ENCODE measurements at regions not wholly inside any gene's neighbourhood (a gene's known extent, or its start where the extent isn't known, plus 50 kb on each side); places are given as distances from the start of the nearest gene placed in this dataset.

DNA sequence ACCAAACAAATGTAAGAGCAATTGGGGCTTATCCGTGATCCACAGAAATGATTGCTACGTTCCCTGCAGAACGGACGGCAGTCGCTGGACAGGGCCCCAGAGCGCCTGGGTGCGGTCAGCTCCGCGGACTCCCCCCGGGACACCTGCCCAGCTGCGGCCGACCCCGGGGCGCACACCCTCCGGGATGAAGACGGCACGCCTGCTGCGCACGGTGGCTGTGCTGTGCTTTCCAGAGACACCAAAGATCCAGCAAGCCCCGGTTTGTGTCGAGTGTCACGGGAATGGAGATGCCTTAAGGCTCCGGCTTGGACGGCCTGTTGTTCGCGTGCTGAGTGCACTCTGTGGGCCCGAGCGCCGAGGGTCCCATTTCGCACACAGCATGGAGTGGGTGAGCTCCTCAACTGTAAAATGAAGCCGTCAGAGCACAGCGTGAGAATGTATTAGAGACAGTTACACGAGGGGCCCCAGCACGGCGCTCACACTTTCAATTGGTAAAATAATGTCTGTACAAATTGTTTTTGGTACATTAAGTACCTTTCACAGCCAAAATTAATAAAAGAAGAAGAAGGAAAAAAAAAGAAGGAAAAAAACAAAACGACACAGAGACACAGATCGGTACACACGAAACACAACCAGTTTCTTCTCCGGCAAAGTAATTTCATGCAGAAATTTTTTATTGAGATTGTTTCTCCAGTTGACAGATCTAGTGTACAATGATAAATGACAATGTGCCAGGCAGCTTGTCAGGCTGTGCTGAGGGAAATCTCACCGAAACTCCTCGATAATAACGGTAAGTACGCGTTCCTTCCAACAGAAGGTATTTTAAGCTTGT is 615.8 kb upstream of the SALL3 start:
- Histone ChIP-seq H3K9me3 (ENCODE audit: low read length) (no peaks in the 10 kb centered on the region), H3K79me2 (ENCODE audit: insufficient read depth, low read depth, low read length) (no peaks in the 10 kb centered on the region), H3K27ac (ENCODE audit: low read depth, low read length, poor library complexity, severe bottlenecking) (no peak overlapping the region), H2AFZ (ENCODE audit: low read length) (no peak overlapping the region), H3K4me2 (ENCODE audit: low read length) (no peak overlapping the region), H3K4me1 (ENCODE audit: insufficient read depth, low read length, poor library complexity, severe bottlenecking) (no peaks in the 10 kb centered on the region), H3K36me3 (ENCODE audit: insufficient read depth, low read length) (no peaks in the 10 kb centered on the region), H3K9me2 (ENCODE audit: insufficient read depth, low read length) (no peaks in the 10 kb centered on the region), H4K20me1 (ENCODE audit: insufficient read depth, low read length) (no peaks in the 10 kb centered on the region), H3K4me3 (ENCODE audit: low read depth, low read length, poor library complexity, severe bottlenecking) (no peak overlapping the region)
- CTCF ChIA-PET (ENCODE audit: unreplicated experiment) = no interaction called here
- POLR2A ChIA-PET = no interaction called here
- intact Hi-C loops (cut with micrococcal nuclease; ENCODE audit: unreplicated experiment) = no loop called here
- DNase-seq (ENCODE audit: low spot score) = no peak
- TF ChIP-seq EZH2phosphoT487 (IDR thresholded peaks at IDR 0.05; ENCODE audit: borderline replicate concordance, low read depth, low read length) = no peak
- TF ChIP-seq, protein P1, sequence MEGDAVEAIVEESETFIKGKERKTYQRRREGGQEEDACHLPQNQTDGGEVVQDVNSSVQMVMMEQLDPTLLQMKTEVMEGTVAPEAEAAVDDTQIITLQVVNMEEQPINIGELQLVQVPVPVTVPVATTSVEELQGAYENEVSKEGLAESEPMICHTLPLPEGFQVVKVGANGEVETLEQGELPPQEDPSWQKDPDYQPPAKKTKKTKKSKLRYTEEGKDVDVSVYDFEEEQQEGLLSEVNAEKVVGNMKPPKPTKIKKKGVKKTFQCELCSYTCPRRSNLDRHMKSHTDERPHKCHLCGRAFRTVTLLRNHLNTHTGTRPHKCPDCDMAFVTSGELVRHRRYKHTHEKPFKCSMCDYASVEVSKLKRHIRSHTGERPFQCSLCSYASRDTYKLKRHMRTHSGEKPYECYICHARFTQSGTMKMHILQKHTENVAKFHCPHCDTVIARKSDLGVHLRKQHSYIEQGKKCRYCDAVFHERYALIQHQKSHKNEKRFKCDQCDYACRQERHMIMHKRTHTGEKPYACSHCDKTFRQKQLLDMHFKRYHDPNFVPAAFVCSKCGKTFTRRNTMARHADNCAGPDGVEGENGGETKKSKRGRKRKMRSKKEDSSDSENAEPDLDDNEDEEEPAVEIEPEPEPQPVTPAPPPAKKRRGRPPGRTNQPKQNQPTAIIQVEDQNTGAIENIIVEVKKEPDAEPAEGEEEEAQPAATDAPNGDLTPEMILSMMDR (conservative IDR thresholded peaks at IDR 0.05; ENCODE audit: low read length) = no peak
- BruUV-seq (replicated peaks) = no TSS peak

DNA sequence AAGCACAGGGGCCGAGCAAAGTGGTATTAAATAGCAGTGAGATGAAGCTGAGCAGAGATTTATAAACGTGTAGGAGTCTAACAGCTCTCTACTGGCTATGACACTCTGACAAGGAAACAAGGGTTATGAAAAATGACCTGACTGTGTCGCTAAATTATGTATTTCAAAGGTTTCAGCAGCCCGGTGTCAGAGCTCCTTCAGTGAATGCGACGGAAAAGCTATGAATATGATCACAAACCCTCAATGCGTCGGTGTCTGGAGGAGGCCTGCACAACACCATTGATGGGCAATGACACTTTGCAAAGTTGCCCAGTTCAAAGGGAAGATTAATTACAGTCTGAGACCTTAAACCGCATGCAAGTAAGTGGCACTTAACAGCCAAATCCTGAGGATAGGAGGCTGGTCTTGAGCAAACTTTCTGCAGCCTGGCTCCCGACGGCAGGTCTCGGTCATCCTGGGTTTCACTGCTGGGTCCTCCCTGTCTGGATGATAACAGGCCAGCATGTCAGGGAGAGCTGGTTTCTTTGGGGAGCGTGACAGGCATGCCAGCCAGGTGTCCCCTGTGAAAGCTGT is 615.1 kb upstream of the SALL3 start:
- H3K4me1 ChIP-seq (ENCODE audit: insufficient read depth, low read length, poor library complexity, severe bottlenecking) = no peaks in the 10 kb centered on the region
- no peak overlapping the region for H3K4me2 ChIP-seq (ENCODE audit: low read length)
- DNase-seq (ENCODE audit: low spot score) = no peak
- H3K9me3 ChIP-seq (ENCODE audit: low read length) = no peaks in the 10 kb centered on the region
- ChIA-PET POLR2A (no interaction called here), CTCF (ENCODE audit: unreplicated experiment) (no interaction called here)
- no peaks in the 10 kb centered on the region for H3K36me3 ChIP-seq (ENCODE audit: insufficient read depth, low read length)
- H3K9me2 ChIP-seq (ENCODE audit: insufficient read depth, low read length) = no peaks in the 10 kb centered on the region
- BruUV-seq (replicated peaks) = no TSS peak
- no peak for TF ChIP-seq EZH2phosphoT487 (IDR thresholded peaks at IDR 0.05; ENCODE audit: borderline replicate concordance, low read depth, low read length)
- TF ChIP-seq, protein P1 (conservative IDR thresholded peaks at IDR 0.05; ENCODE audit: low read length) = no peak
- no peaks in the 10 kb centered on the region for H4K20me1 ChIP-seq (ENCODE audit: insufficient read depth, low read length)
- H2AFZ ChIP-seq (ENCODE audit: low read length) = no peak overlapping the region
- no peaks in the 10 kb centered on the region for H3K79me2 ChIP-seq (ENCODE audit: insufficient read depth, low read depth, low read length)
- no peak overlapping the region for H3K4me3 ChIP-seq (ENCODE audit: low read depth, low read length, poor library complexity, severe bottlenecking)
- intact Hi-C loops (cut with micrococcal nuclease; ENCODE audit: unreplicated experiment) = no loop called here
- H3K27ac ChIP-seq (ENCODE audit: low read depth, low read length, poor library complexity, severe bottlenecking) = no peak overlapping the region

DNA sequence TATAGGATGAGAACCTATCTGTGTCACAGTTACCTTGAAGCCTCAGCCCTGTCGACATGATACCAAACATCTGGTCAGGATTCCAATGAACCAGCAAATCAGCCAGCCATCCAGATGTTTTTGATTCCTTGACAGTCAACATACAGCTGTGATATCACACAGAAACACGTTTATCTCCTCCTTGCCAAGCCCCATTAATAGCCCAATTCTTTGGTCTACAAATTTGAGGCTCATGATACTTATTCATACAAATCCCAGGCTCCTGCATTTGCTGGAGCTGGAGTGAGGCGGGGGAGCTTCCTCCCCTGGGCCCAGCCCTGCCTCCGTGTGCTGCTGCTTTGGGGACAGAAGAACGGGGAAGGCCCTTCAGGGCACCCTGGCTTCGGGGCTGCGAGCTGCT is 611.6 kb upstream of the SALL3 start:
- Histone ChIP-seq H3K79me2 (ENCODE audit: insufficient read depth, low read depth, low read length) (no peaks in the 10 kb centered on the region), H3K4me2 (ENCODE audit: low read length) (no peak overlapping the region), H3K36me3 (ENCODE audit: insufficient read depth, low read length) (no peaks in the 10 kb centered on the region), H2AFZ (ENCODE audit: low read length) (no peak overlapping the region), H4K20me1 (ENCODE audit: insufficient read depth, low read length) (no peaks in the 10 kb centered on the region), H3K9me2 (ENCODE audit: insufficient read depth, low read length) (no peaks in the 10 kb centered on the region), H3K9me3 (ENCODE audit: low read length) (no peaks in the 10 kb centered on the region), H3K4me3 (ENCODE audit: low read depth, low read length, poor library complexity, severe bottlenecking) (no peak overlapping the region), H3K27ac (ENCODE audit: low read depth, low read length, poor library complexity, severe bottlenecking) (no peak overlapping the region), H3K4me1 (ENCODE audit: insufficient read depth, low read length, poor library complexity, severe bottlenecking) (no peaks in the 10 kb centered on the region)
- BruUV-seq (replicated peaks) = no TSS peak
- no peak for DNase-seq (ENCODE audit: low spot score)
- TF ChIP-seq EZH2phosphoT487 (IDR thresholded peaks at IDR 0.05; ENCODE audit: borderline replicate concordance, low read depth, low read length) = no peak
- TF ChIP-seq, protein P1 (conservative IDR thresholded peaks at IDR 0.05; ENCODE audit: low read length) = no peak
- POLR2A ChIA-PET = no interaction called here
- intact Hi-C loops (cut with micrococcal nuclease; ENCODE audit: unreplicated experiment) = no loop called here
- CTCF ChIA-PET (ENCODE audit: unreplicated experiment) = no interaction called here
